Panc1 (cell line): ENCODE measurements at regions not wholly inside any gene's neighbourhood (a gene's known extent, or its start where the extent isn't known, plus 50 kb on each side); places are given as distances from the start of the nearest gene placed in this dataset.

Source experiments
- ATAC-seq: fragments of 200-7000 bp; cut with Tn5 transposase; 2 replicates; pipeline ENCODE4 v1.9.1; 2020; ENCODE audit warnings: mild to moderate bottlenecking, moderate library complexity
- BruUV-seq: library from RNA; stranded (reverse); fragments of 400-500 nt; replicated peaks from 2 replicates; lab custom pipeline; 2021; lab: Mats Ljungman, UMichigan
- CTCF ChIA-PET: fragments of 300-600 bp; sonication (Branson Sonifier 250); formaldehyde crosslinking; loops from one replicate; lab custom pipeline; 2022; ENCODE audit warnings: antibody characterized with exemption; lab: Charles Lee
- POLR2A ChIA-PET: fragments of 300-600 bp; sonication (Branson Sonifier 250); formaldehyde crosslinking; loops from one replicate; lab custom pipeline; 2022; ENCODE audit warnings: antibody characterized with exemption; lab: Charles Lee
- DNase-seq: peaks from one replicate; pipeline ENCODE4 v3.0.0-alpha.2; 2010; ENCODE audit warnings: low read depth, low spot score
- H3K27ac ChIP-seq: 2 replicates; pipeline ENCODE4 v1.5.1; 2011; ENCODE audit warnings: mild to moderate bottlenecking, low read length, inconsistent platforms
- H3K27me3 ChIP-seq: fragments of 200-500 bp; sonication (Bioruptor generic); 2 replicates; pipeline ENCODE4 v1.6.0; 2014; ENCODE audit warnings: low read length, inconsistent platforms; ENCODE audit not compliant: control insufficient read depth, insufficient read depth
- H3K36me3 ChIP-seq: fragments of 200-500 bp; sonication (Bioruptor generic); 2 replicates; pipeline ENCODE4 v1.5.1; 2014; ENCODE audit warnings: inconsistent platforms, mild to moderate bottlenecking, low read length, moderate library complexity; ENCODE audit not compliant: control insufficient read depth, insufficient read depth
- H3K4me1 ChIP-seq: 2 replicates; pipeline ENCODE4 v1.5.1; 2011; ENCODE audit warnings: inconsistent platforms, mild to moderate bottlenecking, low read length, moderate library complexity; ENCODE audit not compliant: control insufficient read depth, insufficient read depth
- H3K4me3 ChIP-seq, 2 experiments: 2 replicates each; pipeline ENCODE4 v1.5.1; 2011 to 2012; ENCODE audit warnings: low read depth in 2 of 2, low read length in 2 of 2, mild to moderate bottlenecking in 2 of 2, inconsistent platforms in 1 of 2, moderate library complexity in 1 of 2
- H3K9me3 ChIP-seq: fragments of 200-500 bp; sonication (Bioruptor generic); 2 replicates; pipeline ENCODE4 v1.5.1; 2014; ENCODE audit warnings: low read depth, mild to moderate bottlenecking, inconsistent platforms, low read length, moderate library complexity; ENCODE audit not compliant: control insufficient read depth, insufficient read depth
- POLR2AphosphoS5 ChIP-seq: IDR thresholded peaks from 2 replicates; pipeline ENCODE4 v1.6.1; 2012; ENCODE audit warnings: mild to moderate bottlenecking, low read depth, low read length, moderate library complexity
- SIN3A ChIP-seq: IDR thresholded peaks from 2 replicates; pipeline ENCODE4 v1.6.1; 2012; ENCODE audit warnings: low read depth, mild to moderate bottlenecking, low read length, moderate library complexity, borderline replicate concordance; ENCODE audit not compliant: insufficient read depth
- TCF7L2 ChIP-seq: IDR thresholded peaks from 2 replicates; pipeline ENCODE4 v1.6.1; 2011; ENCODE audit warnings: mild to moderate bottlenecking, low read depth, low read length, inconsistent platforms
- in situ Hi-C: cut with HindIII; loops from 2 replicates; pipeline ENCODE4 v1.10.0; 2016; ENCODE audit warnings: low sequenced_read_pairs, low pct_unique_long_range_greater_than_20kb
- intact Hi-C: fragments of 100-400 bp; cut with micrococcal nuclease; formaldehyde crosslinking; loops from one replicate; pipeline ENCODE4 v1.10.0; 2022; ENCODE audit not compliant: unreplicated experiment
- TF ChIP-seq, protein P1 (sequence below), 2 experiments: IDR thresholded peaks; 2 replicates each; pipeline ENCODE4 v1.6.1; 2011 to 2012; ENCODE audit warnings: low read depth in 2 of 2, control low read depth in 1 of 2, low read length in 1 of 2, mild to moderate bottlenecking in 1 of 2, moderate library complexity in 1 of 2; ENCODE audit not compliant: insufficient read depth in 1 of 2
- TF ChIP-seq, protein P2 (sequence below): fragments of 450-650 bp; IDR thresholded peaks from 2 replicates; pipeline ENCODE4 v1.5.1; 2017; ENCODE audit warnings: mild to moderate bottlenecking

DNA sequence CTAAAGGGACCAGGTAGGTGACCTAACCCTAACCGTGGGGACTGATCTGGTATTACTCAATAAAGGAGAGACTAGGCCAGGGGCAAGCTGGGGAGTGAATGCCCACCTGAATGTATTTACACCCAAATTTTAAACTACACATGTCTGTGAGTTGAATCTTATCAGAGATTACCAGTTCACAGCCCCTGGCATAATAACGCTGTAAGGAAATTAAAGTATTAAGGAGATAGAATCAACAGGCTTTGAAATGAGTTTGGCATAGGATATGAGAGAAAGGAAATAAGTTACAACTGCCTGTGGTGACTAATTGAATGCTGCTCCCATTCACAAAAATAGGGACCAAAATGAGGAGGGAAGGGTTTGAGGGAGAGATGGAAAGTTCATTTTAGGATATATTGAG is 593.3 kb downstream of the CSNK1G3 start:
- Histone ChIP-seq H3K27me3 (no peaks in the 10 kb centered on the region), H3K27ac (no peak overlapping the region), H3K36me3 (no peaks in the 10 kb centered on the region), H3K4me3 (no peak overlapping the region), H3K4me1 (no peaks in the 10 kb centered on the region), H3K9me3 (no peaks in the 10 kb centered on the region)
- no TSS peak for BruUV-seq
- in situ Hi-C loops (no loop called here), intact Hi-C loops (no loop called here)
- ATAC-seq (no peak), DNase-seq (no peak)
- ChIA-PET CTCF (no interaction called here), POLR2A (no interaction called here)
- no peak for TF ChIP-seq POLR2AphosphoS5
- no peak for TF ChIP-seq SIN3A
- TF ChIP-seq, protein P1, sequence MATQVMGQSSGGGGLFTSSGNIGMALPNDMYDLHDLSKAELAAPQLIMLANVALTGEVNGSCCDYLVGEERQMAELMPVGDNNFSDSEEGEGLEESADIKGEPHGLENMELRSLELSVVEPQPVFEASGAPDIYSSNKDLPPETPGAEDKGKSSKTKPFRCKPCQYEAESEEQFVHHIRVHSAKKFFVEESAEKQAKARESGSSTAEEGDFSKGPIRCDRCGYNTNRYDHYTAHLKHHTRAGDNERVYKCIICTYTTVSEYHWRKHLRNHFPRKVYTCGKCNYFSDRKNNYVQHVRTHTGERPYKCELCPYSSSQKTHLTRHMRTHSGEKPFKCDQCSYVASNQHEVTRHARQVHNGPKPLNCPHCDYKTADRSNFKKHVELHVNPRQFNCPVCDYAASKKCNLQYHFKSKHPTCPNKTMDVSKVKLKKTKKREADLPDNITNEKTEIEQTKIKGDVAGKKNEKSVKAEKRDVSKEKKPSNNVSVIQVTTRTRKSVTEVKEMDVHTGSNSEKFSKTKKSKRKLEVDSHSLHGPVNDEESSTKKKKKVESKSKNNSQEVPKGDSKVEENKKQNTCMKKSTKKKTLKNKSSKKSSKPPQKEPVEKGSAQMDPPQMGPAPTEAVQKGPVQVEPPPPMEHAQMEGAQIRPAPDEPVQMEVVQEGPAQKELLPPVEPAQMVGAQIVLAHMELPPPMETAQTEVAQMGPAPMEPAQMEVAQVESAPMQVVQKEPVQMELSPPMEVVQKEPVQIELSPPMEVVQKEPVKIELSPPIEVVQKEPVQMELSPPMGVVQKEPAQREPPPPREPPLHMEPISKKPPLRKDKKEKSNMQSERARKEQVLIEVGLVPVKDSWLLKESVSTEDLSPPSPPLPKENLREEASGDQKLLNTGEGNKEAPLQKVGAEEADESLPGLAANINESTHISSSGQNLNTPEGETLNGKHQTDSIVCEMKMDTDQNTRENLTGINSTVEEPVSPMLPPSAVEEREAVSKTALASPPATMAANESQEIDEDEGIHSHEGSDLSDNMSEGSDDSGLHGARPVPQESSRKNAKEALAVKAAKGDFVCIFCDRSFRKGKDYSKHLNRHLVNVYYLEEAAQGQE (IDR thresholded peaks at IDR 0.05; ENCODE audit: insufficient read depth in 1 of 2, low read depth in 2 of 2, low read length in 1 of 2): no peak
- no peak for TF ChIP-seq TCF7L2
- TF ChIP-seq, protein P2, sequence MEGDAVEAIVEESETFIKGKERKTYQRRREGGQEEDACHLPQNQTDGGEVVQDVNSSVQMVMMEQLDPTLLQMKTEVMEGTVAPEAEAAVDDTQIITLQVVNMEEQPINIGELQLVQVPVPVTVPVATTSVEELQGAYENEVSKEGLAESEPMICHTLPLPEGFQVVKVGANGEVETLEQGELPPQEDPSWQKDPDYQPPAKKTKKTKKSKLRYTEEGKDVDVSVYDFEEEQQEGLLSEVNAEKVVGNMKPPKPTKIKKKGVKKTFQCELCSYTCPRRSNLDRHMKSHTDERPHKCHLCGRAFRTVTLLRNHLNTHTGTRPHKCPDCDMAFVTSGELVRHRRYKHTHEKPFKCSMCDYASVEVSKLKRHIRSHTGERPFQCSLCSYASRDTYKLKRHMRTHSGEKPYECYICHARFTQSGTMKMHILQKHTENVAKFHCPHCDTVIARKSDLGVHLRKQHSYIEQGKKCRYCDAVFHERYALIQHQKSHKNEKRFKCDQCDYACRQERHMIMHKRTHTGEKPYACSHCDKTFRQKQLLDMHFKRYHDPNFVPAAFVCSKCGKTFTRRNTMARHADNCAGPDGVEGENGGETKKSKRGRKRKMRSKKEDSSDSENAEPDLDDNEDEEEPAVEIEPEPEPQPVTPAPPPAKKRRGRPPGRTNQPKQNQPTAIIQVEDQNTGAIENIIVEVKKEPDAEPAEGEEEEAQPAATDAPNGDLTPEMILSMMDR: no peak

- BruUV-seq: no TSS peak
- TF ChIP-seq SIN3A (no peak), POLR2AphosphoS5 (no peak), TCF7L2 (no peak)
- TF ChIP-seq, protein P2: no peak
- TF ChIP-seq, protein P1 (IDR thresholded peaks at IDR 0.05; ENCODE audit: insufficient read depth in 1 of 2, low read depth in 2 of 2, low read length in 1 of 2): no peak
- no peak for ATAC-seq
- POLR2A ChIA-PET: no interaction called here
- H3K27ac ChIP-seq: no peak overlapping the region
- H3K4me1 ChIP-seq: no peaks in the 10 kb centered on the region
- no peaks in the 10 kb centered on the region for H3K36me3 ChIP-seq
- no peaks in the 10 kb centered on the region for H3K27me3 ChIP-seq
- CTCF ChIA-PET: no interaction called here
- intact Hi-C loops: no loop called here
- no peak overlapping the region for H3K4me3 ChIP-seq
- DNase-seq: no peak
- in situ Hi-C loops: no loop called here
- no peaks in the 10 kb centered on the region for H3K9me3 ChIP-seq
Measured at GRCh38 chr5:124104821-124105220, 592.8 kb downstream of the CSNK1G3 start.
